Stimulated activated CD4-positive, alpha-beta T cell treated with anti-CD3 and anti-CD28 coated beads, Interleukin-1b, Interleukin-23, amount 100 ng/mL, for 24 hours (primary cell): ENCODE measurements at regions not wholly inside any gene's neighbourhood (a gene's known extent, or its start where the extent isn't known, plus 50 kb on each side); places are given as distances from the start of the nearest gene placed in this dataset.
"Not testable (repeated sequence)": the region's sequence is repeated elsewhere in the genome, so short reads cannot be mapped to it uniquely, and the experiment has no call there.

ENCODE experiments used
- DNase-seq, 4 experiments: peaks; one replicate each; pipeline ENCODE4 v3.0.0-alpha.2; 2020; ENCODE audit warnings: low read depth in 4 of 4, low spot score in 1 of 4

DNA sequence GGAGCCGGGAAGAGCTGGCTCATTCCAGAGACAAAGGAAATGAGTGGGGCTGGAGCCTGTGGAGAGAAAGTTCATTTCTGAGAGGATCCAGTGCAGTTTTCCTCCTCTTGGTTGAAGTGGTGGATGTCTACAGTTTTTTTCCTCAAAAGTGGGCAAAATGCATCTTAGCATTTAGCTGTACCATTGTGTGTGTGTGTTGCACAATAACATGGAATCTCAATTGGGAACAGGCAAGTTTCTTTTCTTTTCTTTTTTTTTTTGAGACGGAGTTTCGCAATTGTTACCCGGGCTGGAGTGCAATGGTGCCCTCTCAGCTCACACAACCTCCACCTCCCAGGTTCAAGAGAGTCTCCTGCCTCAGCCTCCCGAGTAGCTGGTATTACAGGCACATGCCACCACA lies 101.5 kb upstream of the UBE2E1 start:
- no peak for DNase-seq

DNA sequence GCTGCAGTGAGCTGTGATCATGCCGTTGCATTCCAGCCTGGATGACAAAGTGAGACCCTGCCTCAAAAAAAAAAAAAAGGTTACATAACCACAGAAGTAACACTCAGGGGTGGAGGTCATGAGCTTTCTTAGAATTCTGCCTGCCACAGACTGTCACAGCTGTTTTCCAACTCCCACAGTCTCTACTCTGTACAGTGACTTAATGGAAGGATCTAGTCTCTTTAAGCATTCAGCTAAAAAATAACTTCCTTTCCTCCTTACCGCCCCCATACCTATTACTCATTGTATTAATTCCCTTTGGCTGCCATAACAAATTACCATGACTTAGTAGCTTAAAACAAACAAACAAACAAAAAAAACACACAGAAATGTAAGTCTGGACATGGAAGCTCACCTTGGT lies 99.6 kb upstream of the UBE2E1 start:
- DNase-seq, result no peak

GRCh38 chr3:23709987-23710386 lies 95.8 kb upstream of the UBE2E1 start:
- no peak for DNase-seq

DNA sequence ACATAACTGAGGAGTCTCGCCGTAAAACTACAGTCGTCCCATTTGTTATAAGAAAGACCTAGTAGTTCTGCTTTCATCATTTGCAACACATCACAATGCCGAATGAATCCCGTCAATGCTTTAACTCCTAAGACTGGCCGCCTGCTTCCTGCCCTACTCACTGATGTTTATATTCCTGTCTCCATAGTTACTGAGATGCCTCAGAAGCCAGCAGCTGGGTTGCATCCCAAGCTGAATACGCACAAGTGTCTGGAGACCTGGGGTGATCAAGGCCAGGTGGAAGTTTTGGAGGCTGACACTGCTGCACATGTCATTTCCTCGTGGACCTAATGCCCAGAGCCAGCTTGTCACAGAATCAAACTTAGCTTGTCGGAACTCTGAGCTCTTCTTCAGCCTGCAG lies 95.2 kb upstream of the UBE2E1 start:
- no peak for DNase-seq

- DNase-seq, result no peak
Observed at GRCh38 chr3:23711916-23712494, 93.8 kb upstream of the UBE2E1 start.

GRCh38 chr3:23712656-23713559 lies 92.8 kb upstream of the UBE2E1 start:
- no peak for DNase-seq

DNA sequence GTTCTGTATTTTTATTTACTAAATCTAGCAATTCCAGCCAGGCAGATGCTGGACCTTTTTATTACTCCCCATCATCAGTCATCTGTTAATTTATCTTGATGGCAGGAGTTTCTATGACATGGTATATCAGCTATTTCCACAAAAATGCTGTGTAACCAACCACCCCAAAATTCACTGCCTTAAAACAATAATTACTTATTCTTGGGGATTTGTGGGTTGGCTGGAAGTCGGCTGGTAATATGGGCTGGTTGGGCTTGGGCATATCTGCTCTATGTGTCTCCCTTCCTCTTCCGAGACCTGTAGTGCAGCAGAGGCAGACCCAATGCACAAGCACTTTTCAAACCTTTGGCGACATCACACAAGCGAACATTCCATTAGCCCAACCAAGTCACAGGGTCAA lies 92.1 kb upstream of the UBE2E1 start:
- DNase-seq, result no peak

DNA sequence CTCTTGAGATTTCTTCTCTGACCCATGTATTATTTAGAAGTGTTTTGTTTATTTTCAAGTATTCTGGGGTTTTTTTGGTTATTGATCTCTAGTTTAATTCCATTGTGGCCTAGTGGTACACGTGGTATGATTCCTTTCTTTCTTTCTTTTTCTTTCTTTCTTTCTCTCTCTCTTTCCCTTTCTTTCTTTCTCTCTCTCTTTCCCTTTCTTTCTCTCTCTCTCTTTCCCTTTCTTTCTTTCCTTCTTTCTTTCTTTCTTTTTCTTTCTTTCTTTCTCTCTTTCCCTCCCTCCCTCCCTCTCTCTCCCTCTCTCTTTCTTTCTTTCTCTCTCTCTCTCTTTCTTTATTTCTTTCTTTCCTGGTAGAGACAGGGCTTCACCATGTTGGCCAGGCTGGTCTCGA lies 85.7 kb upstream of the UBE2E1 start:
- DNase-seq, result no peak

- no peak for DNase-seq
Observed at GRCh38 chr3:23720885-23721284, 84.9 kb upstream of the UBE2E1 start.

DNA sequence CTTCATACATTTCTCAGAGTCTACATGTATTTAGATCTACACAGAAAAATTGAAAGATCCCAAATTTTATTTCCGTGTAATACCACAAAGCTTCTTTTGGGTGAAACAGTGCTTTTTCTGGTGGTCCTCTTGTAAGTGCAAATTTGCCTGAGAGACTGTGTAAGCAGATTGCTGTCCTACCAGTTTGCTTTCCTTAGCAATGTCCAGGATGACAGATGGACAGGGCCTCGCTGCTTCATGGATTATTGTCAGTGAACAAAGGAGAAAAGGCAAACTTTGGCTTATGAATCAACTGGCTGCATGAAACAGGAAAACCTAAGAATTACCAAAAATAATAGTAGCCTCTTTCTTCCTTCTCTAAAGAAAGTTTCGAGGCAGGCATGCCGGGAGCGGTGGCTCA lies 82.6 kb upstream of the UBE2E1 start:
- DNase-seq, result no peak

DNA sequence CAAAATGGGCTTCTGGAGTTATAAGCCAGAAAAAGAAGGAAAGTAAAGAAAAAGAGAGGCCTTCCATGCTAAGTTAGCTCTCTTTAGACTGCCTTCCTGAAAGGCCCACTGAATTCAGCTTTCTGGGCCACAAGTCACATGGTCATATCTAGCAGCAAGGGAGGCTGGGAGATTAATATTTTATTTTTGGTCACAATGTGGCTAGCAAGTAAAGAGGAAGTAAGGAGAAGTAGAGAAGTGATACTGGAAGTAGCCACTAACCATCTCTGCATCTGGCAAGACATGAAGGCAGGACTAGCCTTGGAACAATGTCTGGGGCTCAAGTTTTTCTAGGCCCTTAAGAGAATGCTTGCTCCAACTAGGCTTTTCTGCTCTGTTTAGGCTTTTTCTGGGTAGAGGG lies 81.8 kb upstream of the UBE2E1 start:
- DNase-seq, result no peak

GRCh38 chr3:23726811-23727548 lies 78.8 kb upstream of the UBE2E1 start:
- no peak for DNase-seq

DNA sequence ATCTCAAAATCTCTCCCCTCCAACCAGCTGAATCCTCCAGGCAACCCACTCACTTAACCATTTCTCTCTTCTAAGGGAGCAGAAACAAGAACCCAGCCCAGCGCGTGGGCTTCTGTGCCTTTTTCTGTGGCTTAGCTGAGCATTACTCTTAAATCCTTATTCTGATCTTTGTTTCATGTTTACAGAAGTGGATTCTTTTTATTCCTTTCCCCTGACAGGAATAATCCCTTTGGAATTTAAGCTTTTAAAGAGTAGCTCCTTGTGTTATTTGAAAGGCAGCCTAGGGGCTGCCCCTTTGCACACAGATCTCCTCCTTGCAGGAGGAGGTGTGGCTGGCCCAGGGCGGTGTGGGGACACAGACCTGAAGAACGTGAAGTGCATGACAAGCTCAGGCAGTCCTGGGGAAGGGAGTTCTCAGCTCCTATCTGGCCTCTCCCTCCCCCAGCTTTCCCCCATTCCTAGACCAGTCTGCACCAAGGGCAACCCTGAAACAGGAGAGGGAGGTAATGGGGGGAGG lies 77.1 kb upstream of the UBE2E1 start:
- no peak for DNase-seq

- DNase-seq, result not testable (repeated sequence)
Observed at GRCh38 chr3:23729362-23729761, 76.4 kb upstream of the UBE2E1 start.

- DNase-seq, result no peak
Observed at GRCh38 chr3:23734481-23734880, 71.3 kb upstream of the UBE2E1 start.

- DNase-seq, result no peak
Observed at GRCh38 chr3:23735062-23735461, 70.7 kb upstream of the UBE2E1 start.

GRCh38 chr3:23735535-23736326 lies 70.0 kb upstream of the UBE2E1 start:
- no peak for DNase-seq

DNA sequence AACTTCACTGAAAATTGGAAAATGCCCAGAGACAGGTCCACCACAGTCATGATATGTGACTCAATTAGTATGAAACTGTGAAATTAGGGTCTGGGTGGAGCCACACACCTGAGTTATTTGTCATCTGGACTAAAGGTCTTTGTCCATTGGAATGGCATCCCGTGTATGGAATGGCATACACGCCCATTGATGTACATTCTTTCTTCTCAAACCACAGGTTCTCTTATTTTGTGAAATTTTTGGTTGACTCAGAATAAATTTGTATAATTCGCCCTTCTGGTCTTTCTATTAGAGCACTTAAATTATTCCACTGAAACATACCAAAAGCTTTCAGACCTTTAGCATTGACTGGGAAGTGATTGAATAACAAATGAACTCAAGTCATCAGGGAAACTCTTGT lies 66.8 kb upstream of the UBE2E1 start:
- DNase-seq, result no peak

DNA sequence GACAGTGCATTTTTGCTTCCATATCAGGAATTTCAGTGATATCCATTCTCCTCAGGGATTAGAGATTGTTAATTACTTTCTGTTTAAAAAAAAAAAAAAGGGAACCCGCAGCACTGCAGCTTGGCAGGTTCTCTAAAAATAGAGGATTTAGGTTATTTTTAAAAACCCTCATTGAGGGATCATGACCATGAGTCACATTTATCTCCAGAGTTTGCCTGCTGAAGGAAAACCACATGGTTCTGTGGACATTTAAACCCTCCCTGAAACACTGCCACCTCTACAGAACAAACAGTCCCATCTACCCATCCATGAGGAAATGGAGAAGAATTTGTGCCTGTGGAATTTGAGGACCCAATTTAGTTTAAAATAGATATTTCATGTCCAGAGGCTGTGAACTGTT lies 66.2 kb upstream of the UBE2E1 start:
- no peak for DNase-seq

- peak in 2 of 4 experiments; percentile 6 to 8 for DNase-seq
Observed at GRCh38 chr3:23740517-23740965, 65.2 kb upstream of the UBE2E1 start.
